Inflammatory macrophage (primary cell): ENCODE measurements at regions not wholly inside any gene's neighbourhood (a gene's known extent, or its start where the extent isn't known, plus 50 kb on each side); places are given as distances from the start of the nearest gene placed in this dataset.

Experiments used
- DNase-seq, 2 donors: peaks; one replicate each; pipeline ENCODE4 v3.0.0-alpha.2; 2020 to 2022

GRCh38 chr6:51559059-51559458, 528.4 kb downstream of the PKHD1 start:
- no peak for DNase-seq

- no peak for DNase-seq
Measured at GRCh38 chr6:51562198-51562597, 525.2 kb downstream of the PKHD1 start.
